ENCODE measurements at regions not wholly inside any gene's neighbourhood (a gene's known extent, or its start where the extent isn't known, plus 50 kb on each side); places are given as distances from the start of the nearest gene placed in this dataset.

DNA sequence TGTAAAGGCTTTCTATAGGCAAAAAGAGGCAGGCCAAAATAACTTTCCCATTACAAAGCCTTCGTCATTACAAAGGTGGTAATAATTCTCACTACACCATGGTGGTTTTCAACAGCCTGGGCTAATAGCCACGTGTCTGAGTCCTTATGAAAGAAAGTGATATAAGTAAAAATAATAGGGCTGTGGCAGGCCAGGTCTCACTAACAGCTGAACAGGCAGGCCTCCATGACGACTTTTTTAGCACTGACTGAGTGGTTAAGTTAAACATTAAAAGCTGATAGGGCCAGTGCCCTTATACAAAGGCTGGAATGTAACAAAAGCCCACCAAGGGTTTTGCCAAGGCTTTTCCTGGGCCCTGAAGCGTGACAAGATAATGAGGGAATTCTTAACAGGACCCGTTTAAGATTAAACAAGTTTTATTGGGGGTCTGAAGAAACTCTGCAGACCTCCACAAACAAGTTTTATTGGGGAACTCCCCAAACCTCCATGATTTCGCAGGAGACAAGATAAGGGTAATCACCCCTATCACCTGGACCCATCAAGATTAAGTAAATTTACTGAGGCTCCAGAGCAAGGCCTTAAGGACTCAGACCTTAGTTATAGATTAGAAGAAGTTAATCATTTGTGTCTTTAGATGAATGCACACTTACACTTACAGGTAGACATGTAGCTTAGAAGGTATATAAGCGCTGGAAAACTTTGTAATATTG is 412.9 kb downstream of the CHSY3 start:
- TF ChIP-seq SUZ12 (IDR thresholded peaks at IDR 0.05; ENCODE audit: extremely low read depth, insufficient read depth, insufficient read length) (no peak), YY1 (IDR thresholded peaks at IDR 0.05; ENCODE audit: insufficient read depth, insufficient read length) (no peak), ZNF274 (IDR thresholded peaks at IDR 0.05; ENCODE audit: low read depth, low read length) (no peak)

Measured in NT2/D1 (cell line).